ENCODE measurements at regions not wholly inside any gene's neighbourhood (a gene's known extent, or its start where the extent isn't known, plus 50 kb on each side); places are given as distances from the start of the nearest gene placed in this dataset.

GRCh38 chr1:60857851-60858250 lies 224.5 kb upstream of the NFIA start:
- TF ChIP-seq, protein P1, sequence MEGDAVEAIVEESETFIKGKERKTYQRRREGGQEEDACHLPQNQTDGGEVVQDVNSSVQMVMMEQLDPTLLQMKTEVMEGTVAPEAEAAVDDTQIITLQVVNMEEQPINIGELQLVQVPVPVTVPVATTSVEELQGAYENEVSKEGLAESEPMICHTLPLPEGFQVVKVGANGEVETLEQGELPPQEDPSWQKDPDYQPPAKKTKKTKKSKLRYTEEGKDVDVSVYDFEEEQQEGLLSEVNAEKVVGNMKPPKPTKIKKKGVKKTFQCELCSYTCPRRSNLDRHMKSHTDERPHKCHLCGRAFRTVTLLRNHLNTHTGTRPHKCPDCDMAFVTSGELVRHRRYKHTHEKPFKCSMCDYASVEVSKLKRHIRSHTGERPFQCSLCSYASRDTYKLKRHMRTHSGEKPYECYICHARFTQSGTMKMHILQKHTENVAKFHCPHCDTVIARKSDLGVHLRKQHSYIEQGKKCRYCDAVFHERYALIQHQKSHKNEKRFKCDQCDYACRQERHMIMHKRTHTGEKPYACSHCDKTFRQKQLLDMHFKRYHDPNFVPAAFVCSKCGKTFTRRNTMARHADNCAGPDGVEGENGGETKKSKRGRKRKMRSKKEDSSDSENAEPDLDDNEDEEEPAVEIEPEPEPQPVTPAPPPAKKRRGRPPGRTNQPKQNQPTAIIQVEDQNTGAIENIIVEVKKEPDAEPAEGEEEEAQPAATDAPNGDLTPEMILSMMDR (IDR thresholded peaks at IDR 0.05), result no peak
- no peak for TF ChIP-seq POLR2A (IDR thresholded peaks at IDR 0.05)

Data from lower leg skin (tissue), 3 donors.